ENCODE measurements at regions not wholly inside any gene's neighbourhood (a gene's known extent, or its start where the extent isn't known, plus 50 kb on each side); places are given as distances from the start of the nearest gene placed in this dataset.

GRCh38 chr2:145339646-145340045, 819.7 kb upstream of the ZEB2 start:
- ATAC-seq (no peak), DNase-seq (no peak)
- no peak overlapping the region for H3K27ac ChIP-seq
- H3K4me3 ChIP-seq, result no peak overlapping the region
- no peaks in the 10 kb centered on the region for H3K36me3 ChIP-seq (ENCODE audit: insufficient read depth in 1 of 2, low read depth in 1 of 2)
- WGBS, 3 donors, result 68 to 73% (median 70%) methylated on average over 3 of the region's 3 CpGs
- H3K27me3 ChIP-seq (ENCODE audit: insufficient read depth in 3 of 3, low read length in 2 of 3), result no peaks in the 10 kb centered on the region
- intact Hi-C loops (cut with DNase I), result no loop called here
- H3K9me3 ChIP-seq, result no peaks in the 10 kb centered on the region
- H3K4me1 ChIP-seq, result no peaks in the 10 kb centered on the region
- TF ChIP-seq CTCF (IDR thresholded peaks at IDR 0.05), result no peak

DNA sequence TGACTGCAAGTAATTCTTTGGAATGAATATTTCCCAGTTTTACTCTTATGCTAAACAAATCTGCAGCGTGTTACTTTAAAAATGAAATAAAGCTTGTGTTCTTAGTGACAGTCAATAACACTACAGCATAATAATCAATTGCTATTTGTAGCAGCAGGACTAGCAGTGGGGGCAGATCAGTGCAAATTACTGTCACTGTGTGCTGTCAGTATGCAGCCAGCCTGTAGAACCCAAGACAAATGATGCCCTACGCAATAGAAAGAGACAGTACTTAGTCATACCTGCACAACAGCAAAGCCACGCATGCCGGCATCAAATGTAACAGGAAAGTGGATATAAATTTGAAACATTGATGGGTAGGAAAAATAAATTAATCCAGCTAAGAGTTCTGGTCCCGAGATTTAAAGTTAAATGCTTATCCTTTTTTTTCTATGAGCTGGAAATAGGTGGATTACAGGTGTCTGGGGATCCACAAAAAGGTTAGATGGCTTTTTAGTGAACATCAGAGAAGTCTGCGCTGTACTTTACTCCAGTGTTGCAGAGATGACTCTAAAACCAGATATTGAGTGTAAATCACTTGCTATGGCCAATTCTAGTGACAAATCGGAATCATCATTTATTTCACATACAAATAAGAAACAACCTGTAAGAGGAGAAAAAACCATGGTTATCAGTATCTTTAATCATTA, 812.4 kb upstream of the ZEB2 start:
- Histone ChIP-seq H3K27ac (no peak overlapping the region), H3K9me3 (no peaks in the 10 kb centered on the region), H3K36me3 (ENCODE audit: insufficient read depth in 1 of 2, low read depth in 1 of 2) (no peaks in the 10 kb centered on the region), H3K27me3 (ENCODE audit: insufficient read depth in 3 of 3, low read length in 2 of 3) (peaks cover 0 to 3% (median 0%) of the 10 kb centered on the region in 3 donors), H3K4me3 (no peak overlapping the region), H3K4me1 (no peaks in the 10 kb centered on the region)
- 89 to 96% (median 93%) methylated on average over 7 of the region's 7 CpGs for WGBS, 3 donors
- no peak for DNase-seq
- intact Hi-C loops (cut with DNase I), result no loop called here
- TF ChIP-seq CTCF (IDR thresholded peaks at IDR 0.05), result no peak
- ATAC-seq, result no peak

DNA sequence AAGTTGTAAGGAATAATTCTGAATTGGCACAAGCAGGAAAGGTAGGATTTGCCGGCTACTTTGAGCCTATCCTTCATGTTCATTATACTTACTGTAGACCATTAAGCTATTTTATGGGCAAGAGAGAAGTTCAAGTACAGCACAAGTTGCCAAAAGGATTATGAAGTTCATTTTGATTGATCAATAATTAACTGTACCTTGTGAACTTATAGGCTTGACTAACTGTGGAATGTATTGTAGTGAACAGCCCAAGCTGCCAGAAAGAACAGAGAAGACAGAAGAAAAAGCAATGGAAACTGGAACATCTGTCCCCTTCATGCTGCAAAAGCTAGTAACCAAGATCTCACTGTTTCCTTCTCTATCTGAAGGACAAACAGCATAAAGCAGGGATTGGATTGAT, 810.1 kb upstream of the ZEB2 start:
- H3K27me3 ChIP-seq (ENCODE audit: insufficient read depth in 3 of 3, low read length in 2 of 3), result peaks cover 0 to 3% (median 0%) of the 10 kb centered on the region in 3 donors
- no peak for TF ChIP-seq CTCF (IDR thresholded peaks at IDR 0.05)
- H3K36me3 ChIP-seq (ENCODE audit: insufficient read depth in 1 of 2, low read depth in 1 of 2), result no peaks in the 10 kb centered on the region
- no peaks in the 10 kb centered on the region for H3K4me1 ChIP-seq
- H3K9me3 ChIP-seq, result no peaks in the 10 kb centered on the region
- intact Hi-C loops (cut with DNase I), result no loop called here
- WGBS, 3 donors, result 92 to 94% (median 92%) methylated on average over 1 of the region's 1 CpG
- DNase-seq (no peak), ATAC-seq (no peak)
- H3K27ac ChIP-seq, result no peak overlapping the region
- H3K4me3 ChIP-seq, result no peak overlapping the region

GRCh38 chr2:145325485-145325884, 805.6 kb upstream of the ZEB2 start:
- H3K27ac ChIP-seq, result no peak overlapping the region
- DNase-seq, result no peak
- H3K36me3 ChIP-seq (ENCODE audit: insufficient read depth in 1 of 2, low read depth in 1 of 2), result no peaks in the 10 kb centered on the region
- WGBS, 3 donors, result 78 to 88% (median 78%) methylated on average over 4 of the region's 4 CpGs
- intact Hi-C loops (cut with DNase I), result no loop called here
- H3K27me3 ChIP-seq (ENCODE audit: insufficient read depth in 3 of 3, low read length in 2 of 3), result peaks cover 0 to 3% (median 0%) of the 10 kb centered on the region in 3 donors
- H3K9me3 ChIP-seq, result no peaks in the 10 kb centered on the region
- H3K4me1 ChIP-seq, result no peaks in the 10 kb centered on the region
- no peak for ATAC-seq
- no peak for TF ChIP-seq CTCF (IDR thresholded peaks at IDR 0.05)
- no peak overlapping the region for H3K4me3 ChIP-seq

DNA sequence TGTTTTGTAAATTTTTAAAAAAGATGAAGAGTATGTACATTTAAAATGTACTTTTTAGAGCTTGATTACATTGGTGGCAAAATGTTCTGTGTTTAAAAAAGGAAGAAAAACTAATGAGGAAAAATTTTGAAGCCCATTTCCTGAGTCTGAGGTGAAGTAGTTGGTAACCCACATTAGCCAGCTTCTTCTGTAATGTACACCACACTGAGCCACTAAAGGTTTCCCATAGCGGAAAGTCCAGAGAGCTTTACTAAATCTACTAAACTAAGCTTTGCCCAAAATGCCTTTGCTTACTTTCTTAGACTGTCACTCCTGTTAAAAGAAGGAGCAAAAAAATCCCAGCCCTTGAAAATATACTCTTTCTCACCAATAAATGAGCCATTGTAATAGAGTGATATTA, 804.8 kb upstream of the ZEB2 start:
- DNase-seq (no peak), ATAC-seq (no peak)
- H3K4me1 ChIP-seq, result no peaks in the 10 kb centered on the region
- no peaks in the 10 kb centered on the region for H3K9me3 ChIP-seq
- H3K27ac ChIP-seq, result no peak overlapping the region
- no peaks in the 10 kb centered on the region for H3K36me3 ChIP-seq (ENCODE audit: insufficient read depth in 1 of 2, low read depth in 1 of 2)
- H3K4me3 ChIP-seq, result no peak overlapping the region
- intact Hi-C loops (cut with DNase I), result no loop called here
- 94 to 98% (median 94%) methylated on average over 1 of the region's 1 CpG for WGBS, 3 donors
- H3K27me3 ChIP-seq (ENCODE audit: insufficient read depth in 3 of 3, low read length in 2 of 3), result no peaks in the 10 kb centered on the region
- no peak for TF ChIP-seq CTCF (IDR thresholded peaks at IDR 0.05)

Data from psoas muscle (tissue), 7 donors.